Right kidney (tissue), 1 donor: ENCODE measurements at regions not wholly inside any gene's neighbourhood (a gene's known extent, or its start where the extent isn't known, plus 50 kb on each side); places are given as distances from the start of the nearest gene placed in this dataset.

Experiments used
- DNase-seq: peaks from one replicate; pipeline ENCODE4 v3.0.0-alpha.2; 2016

- DNase-seq = no peak
Measured at GRCh38 chr2:120607506-120607905, 128.2 kb upstream of the GLI2 start.

- no peak for DNase-seq
Measured at GRCh38 chr2:120607996-120608395, 127.7 kb upstream of the GLI2 start.

GRCh38 chr2:120609826-120610395 lies 125.8 kb upstream of the GLI2 start:
- DNase-seq = no peak

- no peak for DNase-seq
Measured at GRCh38 chr2:120611016-120611415, 124.7 kb upstream of the GLI2 start.

- no peak for DNase-seq
Measured at GRCh38 chr2:120611961-120612360, 123.7 kb upstream of the GLI2 start.

GRCh38 chr2:120612471-120612870 lies 123.2 kb upstream of the GLI2 start:
- no peak for DNase-seq

- no peak for DNase-seq
Measured at GRCh38 chr2:120612931-120613330, 122.7 kb upstream of the GLI2 start.

- no peak for DNase-seq
Measured at GRCh38 chr2:120613742-120614571, 121.7 kb upstream of the GLI2 start.

GRCh38 chr2:120614901-120615300 lies 120.8 kb upstream of the GLI2 start:
- no peak for DNase-seq

GRCh38 chr2:120616261-120616660 lies 119.4 kb upstream of the GLI2 start:
- no peak for DNase-seq

- no peak for DNase-seq
Measured at GRCh38 chr2:120617055-120617454, 118.6 kb upstream of the GLI2 start.

GRCh38 chr2:120618830-120619229 lies 116.8 kb upstream of the GLI2 start:
- no peak for DNase-seq

- no peak for DNase-seq
Measured at GRCh38 chr2:120619579-120619978, 116.1 kb upstream of the GLI2 start.

GRCh38 chr2:120620025-120620793 lies 115.5 kb upstream of the GLI2 start:
- no peak for DNase-seq

- DNase-seq = no peak
Measured at GRCh38 chr2:120622159-120622869, 113.4 kb upstream of the GLI2 start.

- DNase-seq = no peak
Measured at GRCh38 chr2:120622886-120623753, 112.5 kb upstream of the GLI2 start.

GRCh38 chr2:120624061-120624737 lies 111.5 kb upstream of the GLI2 start:
- DNase-seq = no peak

GRCh38 chr2:120624738-120625446 lies 110.8 kb upstream of the GLI2 start:
- no peak for DNase-seq

GRCh38 chr2:120625865-120626560 lies 109.7 kb upstream of the GLI2 start:
- no peak for DNase-seq

GRCh38 chr2:120626566-120626965 lies 109.1 kb upstream of the GLI2 start:
- DNase-seq = no peak
